ENCODE measurements at regions not wholly inside any gene's neighbourhood (a gene's known extent, or its start where the extent isn't known, plus 50 kb on each side); places are given as distances from the start of the nearest gene placed in this dataset.

GRCh38 chr9:90057361-90057760 lies 452.5 kb downstream of the GADD45G start:
- Histone ChIP-seq H3K36me3 (replicated peaks; ENCODE audit: insufficient read depth, low read depth) (no peaks in the 10 kb centered on the region), H3K27ac (no peak overlapping the region), H3K9me2 (replicated peaks; ENCODE audit: insufficient read depth) (no peaks in the 10 kb centered on the region), H3K27me3 (no peaks in the 10 kb centered on the region), H3K9me3 (ENCODE audit: low read depth) (no peaks in the 10 kb centered on the region), H3K79me2 (no peaks in the 10 kb centered on the region), H4K20me1 (ENCODE audit: insufficient read depth, poor library complexity, severe bottlenecking) (no peaks in the 10 kb centered on the region), H3K4me3 (no peak overlapping the region), H3K4me2 (no peak overlapping the region), H2AFZ (no peak overlapping the region), H3K4me1 (ENCODE audit: insufficient read depth) (no peaks in the 10 kb centered on the region)
- no peak for DNase-seq (ENCODE audit: low spot score)
- 91% methylated on average over 3 of the region's 3 CpGs for WGBS (ENCODE audit: low lambda C conversion rate, missing lambda C conversion rate)
- no peak for TF ChIP-seq CTCF (IDR thresholded peaks at IDR 0.05; ENCODE audit: poor library complexity)

- Histone ChIP-seq H3K4me3 (no peak overlapping the region), H2AFZ (no peak overlapping the region), H3K27me3 (no peaks in the 10 kb centered on the region), H3K36me3 (replicated peaks; ENCODE audit: insufficient read depth, low read depth) (no peaks in the 10 kb centered on the region), H3K9me2 (replicated peaks; ENCODE audit: insufficient read depth) (no peaks in the 10 kb centered on the region), H3K27ac (no peak overlapping the region), H3K4me2 (no peak overlapping the region), H4K20me1 (ENCODE audit: insufficient read depth, poor library complexity, severe bottlenecking) (no peaks in the 10 kb centered on the region), H3K4me1 (ENCODE audit: insufficient read depth) (no peaks in the 10 kb centered on the region), H3K9me3 (ENCODE audit: low read depth) (no peaks in the 10 kb centered on the region), H3K79me2 (no peaks in the 10 kb centered on the region)
- no peak for TF ChIP-seq EZH2phosphoT487 (IDR thresholded peaks at IDR 0.05; ENCODE audit: low read depth, severe bottlenecking, unreplicated experiment)
- DNase-seq (ENCODE audit: low spot score) = no peak
- WGBS (ENCODE audit: low lambda C conversion rate, missing lambda C conversion rate) = 89% methylated on average over 6 of the region's 6 CpGs
These were observed 453.5 kb downstream of the GADD45G start for GRCh38 chr9:90058182-90058763.

GRCh38 chr9:90059436-90059835 lies 454.6 kb downstream of the GADD45G start:
- Histone ChIP-seq H3K4me1 (ENCODE audit: insufficient read depth) (no peaks in the 10 kb centered on the region), H3K9me2 (replicated peaks; ENCODE audit: insufficient read depth) (no peaks in the 10 kb centered on the region), H3K27ac (no peak overlapping the region), H4K20me1 (ENCODE audit: insufficient read depth, poor library complexity, severe bottlenecking) (no peaks in the 10 kb centered on the region), H3K4me2 (no peak overlapping the region), H2AFZ (no peak overlapping the region), H3K9me3 (ENCODE audit: low read depth) (no peaks in the 10 kb centered on the region), H3K79me2 (no peaks in the 10 kb centered on the region), H3K27me3 (no peaks in the 10 kb centered on the region), H3K4me3 (no peak overlapping the region), H3K36me3 (replicated peaks; ENCODE audit: insufficient read depth, low read depth) (no peaks in the 10 kb centered on the region)
- no peak for DNase-seq (ENCODE audit: low spot score)
- no peak for TF ChIP-seq CTCF (IDR thresholded peaks at IDR 0.05; ENCODE audit: poor library complexity)
- TF ChIP-seq EZH2 (IDR thresholded peaks at IDR 0.05; ENCODE audit: borderline replicate concordance) = no peak
- TF ChIP-seq EZH2phosphoT487 (IDR thresholded peaks at IDR 0.05; ENCODE audit: low read depth, severe bottlenecking, unreplicated experiment) = no peak
- 97% methylated on average over 8 of the region's 8 CpGs for WGBS (ENCODE audit: low lambda C conversion rate, missing lambda C conversion rate)

GRCh38 chr9:90060256-90060655 lies 455.4 kb downstream of the GADD45G start:
- Histone ChIP-seq H3K9me2 (replicated peaks; ENCODE audit: insufficient read depth) (no peaks in the 10 kb centered on the region), H3K36me3 (replicated peaks; ENCODE audit: insufficient read depth, low read depth) (no peaks in the 10 kb centered on the region), H3K4me1 (ENCODE audit: insufficient read depth) (no peaks in the 10 kb centered on the region), H4K20me1 (ENCODE audit: insufficient read depth, poor library complexity, severe bottlenecking) (no peaks in the 10 kb centered on the region), H3K4me2 (no peak overlapping the region), H3K79me2 (no peaks in the 10 kb centered on the region), H2AFZ (no peak overlapping the region), H3K9me3 (ENCODE audit: low read depth) (no peaks in the 10 kb centered on the region), H3K27ac (no peak overlapping the region), H3K4me3 (no peak overlapping the region), H3K27me3 (no peaks in the 10 kb centered on the region)
- 79% methylated on average over 8 of the region's 8 CpGs for WGBS (ENCODE audit: low lambda C conversion rate, missing lambda C conversion rate)
- DNase-seq (ENCODE audit: low spot score) = no peak
- TF ChIP-seq EZH2 (IDR thresholded peaks at IDR 0.05; ENCODE audit: borderline replicate concordance) (no peak), EZH2phosphoT487 (IDR thresholded peaks at IDR 0.05; ENCODE audit: low read depth, severe bottlenecking, unreplicated experiment) (no peak)

Data from hepatocyte (in vitro differentiated cells).